ENCODE measurements at regions not wholly inside any gene's neighbourhood (a gene's known extent, or its start where the extent isn't known, plus 50 kb on each side); places are given as distances from the start of the nearest gene placed in this dataset.
"Not testable (repeated sequence)": the region's sequence is repeated elsewhere in the genome, so short reads cannot be mapped to it uniquely, and the experiment has no call there.

DNA sequence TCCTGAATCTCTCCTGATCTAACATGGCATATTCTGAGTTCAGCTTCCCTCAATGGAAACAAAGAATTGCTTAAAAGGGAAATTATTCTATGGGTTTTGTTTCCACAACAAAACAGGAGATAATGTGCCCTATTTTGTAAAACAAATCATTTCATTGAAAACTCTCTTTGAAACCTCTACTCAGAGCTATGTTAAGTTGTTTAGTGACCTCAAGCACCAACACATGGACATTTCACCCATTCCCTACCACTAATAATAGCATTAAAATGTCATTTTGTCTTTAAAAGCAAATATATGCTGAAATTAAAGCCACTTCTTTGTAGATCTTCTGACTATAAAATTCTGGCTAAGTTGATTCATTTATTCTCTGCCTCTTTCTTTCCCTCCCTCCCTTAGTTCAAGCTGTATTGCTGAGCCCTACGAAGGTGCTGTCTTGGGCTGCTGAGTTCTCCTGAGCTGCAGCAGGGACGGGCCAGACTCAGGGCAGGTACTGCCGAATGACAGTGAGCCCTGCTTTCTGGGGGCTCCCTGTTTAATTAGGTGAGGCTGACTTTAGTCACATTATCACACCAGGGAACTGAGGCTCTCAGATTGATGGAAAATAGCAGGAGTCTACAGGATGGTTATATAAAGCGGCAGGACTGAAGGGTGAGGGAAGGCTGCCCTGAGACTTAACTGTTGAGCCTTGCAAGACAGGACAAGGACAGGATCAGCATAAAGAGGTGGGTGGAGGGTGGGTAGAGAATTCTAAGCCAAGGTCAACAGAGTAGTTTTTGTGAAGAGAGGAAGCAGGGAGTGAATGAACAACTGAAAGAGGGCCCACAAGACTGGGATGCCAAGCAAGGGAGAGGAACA lies 1685.1 kb downstream of the SPATA31A7 start:
- DNase-seq (ENCODE audit: low read depth in 2 of 2): not testable (repeated sequence)

DNA sequence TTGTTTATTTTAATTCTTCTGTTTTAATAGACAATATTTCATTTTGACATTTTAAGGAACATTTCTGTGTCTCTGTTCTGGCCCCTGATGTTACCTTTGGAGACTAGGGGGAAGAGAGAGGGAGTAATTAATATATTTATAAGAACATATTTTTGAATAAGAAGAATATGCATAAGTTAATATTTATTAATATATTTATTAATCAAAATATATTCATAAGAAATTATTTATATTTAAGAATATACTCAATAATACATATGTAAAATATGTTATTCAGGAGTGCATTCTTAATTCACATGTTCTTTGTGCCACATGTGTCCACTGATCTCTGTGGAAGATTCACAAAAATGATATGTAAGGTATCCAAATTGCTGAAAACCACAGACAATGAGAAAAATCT lies 1687.7 kb downstream of the SPATA31A7 start:
- DNase-seq (ENCODE audit: low read depth in 2 of 2): not testable (repeated sequence)

DNA sequence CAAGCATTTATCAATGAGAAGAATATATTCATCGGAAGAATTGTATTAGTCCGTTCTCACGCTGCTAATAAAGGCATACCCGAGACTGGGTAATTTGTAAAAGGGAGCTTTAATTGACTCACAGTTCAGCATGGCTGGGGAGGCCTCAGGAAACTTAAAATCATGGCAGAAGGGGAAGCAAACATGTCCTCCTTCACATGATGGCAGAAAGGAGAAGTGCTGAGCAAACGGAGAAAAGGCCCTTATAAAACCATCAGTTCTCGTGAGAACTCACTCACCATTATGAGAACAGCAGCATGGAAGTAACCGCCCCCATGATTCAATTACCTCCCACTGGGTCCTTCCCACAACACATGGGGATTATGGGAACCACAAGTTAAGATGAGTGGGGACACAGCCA lies 1688.2 kb downstream of the SPATA31A7 start:
- not testable (repeated sequence) for DNase-seq (ENCODE audit: low read depth in 2 of 2)

DNA sequence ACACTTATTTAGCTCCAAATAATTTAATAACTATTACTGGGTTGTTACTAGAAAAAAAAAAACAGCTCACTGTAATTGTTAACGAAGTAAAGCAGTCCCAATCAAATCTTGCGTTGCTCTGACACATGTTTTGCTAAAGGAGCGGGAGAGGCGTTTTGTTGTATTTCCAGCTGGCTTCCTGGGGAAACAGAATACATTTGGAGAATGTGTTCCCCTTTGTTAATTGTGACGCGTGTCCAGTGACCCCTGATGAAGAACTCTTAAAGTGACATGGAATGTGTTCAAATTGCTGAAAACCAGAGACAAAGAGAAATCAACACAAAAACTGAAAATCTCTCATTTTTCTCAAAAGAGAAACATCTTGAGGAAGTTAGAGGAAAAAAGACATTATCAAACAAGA lies 1690.6 kb downstream of the SPATA31A7 start:
- DNase-seq (ENCODE audit: low read depth in 2 of 2): not testable (repeated sequence)

DNA sequence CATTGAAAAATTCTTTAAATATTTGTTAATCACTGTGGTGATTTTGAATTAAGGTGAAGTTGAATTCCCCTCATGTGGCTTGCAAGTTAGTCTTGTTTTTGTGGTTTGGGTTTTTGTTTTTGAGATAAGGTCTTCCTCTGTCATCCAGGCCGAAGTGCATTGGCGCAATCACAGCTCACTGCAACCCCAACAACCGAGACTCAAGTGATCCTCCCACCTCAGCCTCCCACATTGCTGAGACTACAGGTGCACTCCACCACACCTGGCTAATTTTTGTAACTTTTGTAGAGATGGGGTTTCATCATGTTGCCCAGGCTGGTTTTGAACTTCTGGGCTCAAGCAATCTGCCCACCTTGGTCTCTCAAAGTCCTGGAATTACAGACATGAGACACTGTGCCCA lies 1691.1 kb downstream of the SPATA31A7 start:
- DNase-seq (ENCODE audit: low read depth in 2 of 2): not testable (repeated sequence)

DNA sequence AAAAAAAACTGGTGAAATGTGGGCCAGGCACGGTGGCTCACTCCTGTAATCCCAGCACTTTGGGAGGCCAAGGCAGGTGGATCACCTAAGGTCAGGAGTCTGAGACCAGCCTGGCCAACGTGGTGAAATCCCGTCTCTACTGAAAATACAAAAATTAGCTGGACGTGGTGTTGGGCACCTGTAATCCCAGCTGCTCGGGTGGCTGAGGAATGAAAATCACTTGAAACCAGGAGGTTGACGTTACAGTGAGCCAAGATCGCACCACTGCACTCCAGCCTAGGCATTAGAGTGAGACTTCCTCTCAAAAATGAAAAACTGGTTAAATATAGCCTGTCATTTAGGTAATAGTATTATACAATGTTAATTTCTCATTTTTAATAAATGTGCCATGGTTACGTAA lies 1692.0 kb downstream of the SPATA31A7 start:
- DNase-seq (ENCODE audit: low read depth in 2 of 2): not testable (repeated sequence)

DNA sequence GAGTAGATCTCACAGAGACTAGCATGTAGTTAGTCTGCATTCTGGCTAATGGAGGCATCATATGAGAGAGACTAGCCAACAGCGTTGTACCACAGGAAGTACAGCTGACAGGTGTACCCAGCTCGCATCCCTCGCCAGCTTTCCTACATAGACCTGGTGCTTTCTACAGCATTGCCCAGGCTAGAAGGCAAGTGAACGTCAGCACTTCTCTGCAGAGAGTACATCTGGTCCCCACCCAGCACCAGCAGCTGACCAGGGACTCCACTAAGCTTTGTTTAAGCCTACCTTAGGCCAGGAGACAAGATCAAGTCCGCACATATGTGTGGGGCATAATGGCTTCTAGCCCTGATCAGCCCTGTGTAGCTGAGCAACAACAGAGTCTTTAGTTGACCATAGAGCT lies 1692.9 kb downstream of the SPATA31A7 start:
- DNase-seq (ENCODE audit: low read depth in 2 of 2): not testable (repeated sequence)

DNA sequence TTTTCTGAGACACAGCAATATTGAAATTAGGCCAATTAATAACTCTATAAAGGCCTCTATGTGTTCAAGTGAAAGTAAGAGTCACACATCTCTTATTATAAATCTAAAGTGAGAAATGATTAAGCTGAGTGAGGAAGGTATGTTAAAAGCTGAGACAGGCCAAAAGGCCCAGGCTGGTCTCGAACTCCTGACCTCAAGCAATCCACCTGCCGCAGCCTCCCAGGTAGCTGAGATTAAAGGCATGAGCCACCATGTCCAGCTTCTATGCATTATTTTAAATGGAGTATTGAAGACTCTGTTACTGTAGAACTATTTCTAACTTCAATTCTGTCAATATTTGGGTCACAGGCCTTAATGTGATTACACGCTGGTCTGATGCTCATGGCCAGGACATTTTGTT lies 1706.9 kb downstream of the SPATA31A7 start:
- DNase-seq (ENCODE audit: low read depth in 2 of 2): not testable (repeated sequence)

DNA sequence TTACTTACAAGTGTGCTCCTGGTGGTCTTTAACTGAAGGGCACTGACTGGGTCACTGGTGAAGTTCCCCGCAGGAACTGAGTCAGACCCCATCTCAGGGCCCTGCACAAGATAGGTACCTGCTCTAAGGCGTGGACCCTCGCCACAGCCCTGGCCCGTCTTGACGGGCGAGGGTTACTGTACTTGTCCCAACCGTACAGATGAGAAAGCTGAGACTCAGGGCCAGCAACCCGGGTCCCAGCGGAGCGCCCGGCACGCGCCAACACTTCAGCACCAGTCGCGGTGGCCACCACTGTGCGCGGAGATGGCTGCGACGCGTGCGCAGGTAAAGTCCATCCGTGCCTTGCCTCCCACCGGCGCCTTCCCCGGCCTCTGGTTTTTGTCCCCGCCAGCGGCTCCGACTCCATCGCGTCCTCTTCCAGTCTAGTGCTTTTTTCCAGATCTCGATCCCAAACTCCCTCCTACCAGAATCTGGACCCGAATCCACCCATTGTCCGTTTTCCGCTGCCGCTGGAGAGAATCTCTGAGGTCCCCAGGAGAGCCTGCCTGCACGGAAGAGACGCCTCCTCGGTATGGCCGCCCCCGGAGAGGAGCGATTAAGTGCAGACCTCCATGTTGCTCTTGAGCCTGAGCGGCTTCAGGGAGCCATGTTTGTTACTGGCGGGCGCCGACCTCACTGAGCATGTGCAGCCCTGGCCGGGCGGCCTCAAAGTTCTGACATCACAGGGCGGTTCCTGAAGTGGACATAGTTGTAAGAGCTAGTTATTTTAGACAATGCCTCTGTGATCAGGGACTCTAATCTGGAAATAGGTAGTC lies 1707.8 kb downstream of the SPATA31A7 start:
- DNase-seq (ENCODE audit: low read depth in 2 of 2): peak; percentile 26 to 42

DNA sequence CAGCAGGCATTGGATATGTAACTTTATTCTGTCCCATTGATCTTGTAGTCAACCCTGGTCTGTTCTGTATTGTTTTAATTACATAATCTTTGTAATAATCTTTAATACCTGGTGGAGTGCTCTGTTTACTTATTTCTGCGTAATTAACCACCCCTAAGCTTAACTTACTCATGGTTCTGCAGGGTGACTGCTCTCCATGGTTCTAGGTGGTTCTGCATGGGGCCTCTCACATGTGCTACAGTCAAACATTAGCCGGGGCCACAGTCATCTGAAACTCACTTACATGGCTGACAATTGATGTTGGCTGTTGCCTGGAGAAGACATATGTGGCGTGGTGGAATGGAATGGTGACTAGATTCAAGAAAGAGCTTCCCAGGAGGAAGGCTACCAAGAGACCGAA lies 1709.8 kb downstream of the SPATA31A7 start:
- DNase-seq (ENCODE audit: low read depth in 2 of 2): not testable (repeated sequence)

DNA sequence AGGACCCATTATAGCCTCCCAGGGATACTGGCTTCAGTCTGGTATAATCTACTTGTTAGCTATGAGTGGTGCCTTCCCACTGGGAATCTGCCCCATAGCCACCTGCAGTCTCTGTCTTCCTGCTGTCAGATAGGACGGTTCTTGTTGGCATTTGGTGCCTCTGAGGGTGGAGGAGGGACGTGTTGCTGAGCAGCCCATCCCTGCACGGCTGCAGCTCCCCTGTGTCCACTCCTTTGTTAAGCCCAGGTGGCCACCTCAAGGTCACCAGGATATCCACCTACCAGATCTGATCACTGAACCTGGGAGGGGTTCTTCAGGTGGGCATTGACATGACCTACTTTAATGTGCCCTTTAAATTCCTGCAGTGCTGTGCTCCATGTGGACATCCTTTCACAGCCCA lies 1714.2 kb downstream of the SPATA31A7 start:
- not testable (repeated sequence) for DNase-seq (ENCODE audit: low read depth in 2 of 2)

DNA sequence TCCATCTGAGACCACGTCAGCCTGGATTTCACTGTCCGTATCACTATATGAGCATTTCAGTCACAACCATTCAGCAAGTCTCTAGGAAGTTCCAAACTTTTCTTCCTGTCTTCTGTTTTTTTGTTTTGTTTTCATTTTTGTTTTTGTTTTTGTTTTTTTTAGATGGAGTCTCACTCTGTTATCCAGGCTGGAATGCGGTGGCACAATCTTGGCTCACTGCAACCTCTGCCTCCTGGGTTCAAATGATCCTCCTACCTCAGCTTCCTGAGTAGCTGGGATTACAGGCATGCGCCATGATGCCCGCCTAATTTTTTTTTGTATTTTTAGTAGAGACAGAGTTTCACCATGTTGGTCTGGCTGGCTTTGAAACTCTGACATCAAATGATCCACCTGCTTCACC lies 1715.9 kb downstream of the SPATA31A7 start:
- not testable (repeated sequence) for DNase-seq (ENCODE audit: low read depth in 2 of 2)

DNA sequence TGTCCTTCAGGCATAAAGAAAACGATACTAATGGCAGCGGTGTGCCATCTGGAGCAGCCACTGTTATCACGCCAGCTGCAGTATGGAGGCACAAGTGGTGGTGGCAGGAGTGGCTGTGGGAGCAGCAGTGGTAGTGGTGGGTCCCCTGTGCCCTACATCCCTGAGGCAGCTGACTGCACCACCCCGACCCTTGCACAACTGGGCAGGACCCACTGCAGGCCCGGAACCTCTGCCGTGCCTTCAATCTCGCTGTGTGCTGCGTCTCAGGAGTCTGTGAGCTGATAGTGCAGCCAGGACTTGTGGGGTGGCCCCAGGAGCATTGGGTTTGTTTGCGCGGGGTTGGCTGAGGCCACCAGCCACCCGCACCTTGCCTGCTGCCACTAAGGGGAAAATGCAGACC lies 1718.0 kb downstream of the SPATA31A7 start:
- not testable (repeated sequence) for DNase-seq (ENCODE audit: low read depth in 2 of 2)

DNA sequence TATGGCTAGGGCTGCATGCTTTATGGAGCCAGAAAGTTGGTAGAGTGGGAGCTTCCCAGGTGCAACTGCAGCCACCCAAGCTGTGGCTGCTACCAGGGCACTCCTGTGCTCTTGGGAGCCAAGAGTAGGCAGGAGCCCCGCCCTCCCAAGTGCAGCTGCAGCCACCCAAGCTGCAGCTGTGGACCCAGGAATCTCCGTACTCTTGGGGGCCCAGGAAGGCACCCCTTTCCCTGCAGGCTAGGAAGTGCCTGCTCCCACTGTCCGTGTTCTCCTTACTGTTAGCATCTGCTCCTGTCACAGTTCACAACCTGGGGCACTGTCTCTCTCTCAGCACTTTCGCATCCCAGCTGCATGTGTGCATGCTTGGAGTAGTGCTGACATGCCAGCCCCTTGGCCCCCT lies 1718.4 kb downstream of the SPATA31A7 start:
- DNase-seq (ENCODE audit: low read depth in 2 of 2): not testable (repeated sequence)

DNA sequence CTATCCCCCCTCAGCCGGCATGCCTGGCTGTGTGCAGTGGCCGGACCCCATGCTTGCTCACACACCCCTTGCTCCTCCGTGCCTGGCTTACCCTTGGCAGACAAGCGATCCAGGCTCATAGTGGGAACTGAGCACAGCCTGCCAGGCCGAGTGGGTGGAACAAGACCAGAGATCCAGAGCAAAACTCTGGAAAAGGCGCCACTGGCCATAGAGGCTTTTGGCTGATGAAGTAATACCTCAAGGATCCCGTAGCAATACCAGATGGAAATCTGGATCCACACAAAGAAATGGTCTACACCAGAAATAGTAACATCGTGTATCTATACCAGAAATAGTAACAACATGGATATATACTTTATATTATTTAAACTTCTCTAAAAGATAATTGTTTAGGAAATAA lies 1719.6 kb downstream of the SPATA31A7 start:
- not testable (repeated sequence) for DNase-seq (ENCODE audit: low read depth in 2 of 2)

DNA sequence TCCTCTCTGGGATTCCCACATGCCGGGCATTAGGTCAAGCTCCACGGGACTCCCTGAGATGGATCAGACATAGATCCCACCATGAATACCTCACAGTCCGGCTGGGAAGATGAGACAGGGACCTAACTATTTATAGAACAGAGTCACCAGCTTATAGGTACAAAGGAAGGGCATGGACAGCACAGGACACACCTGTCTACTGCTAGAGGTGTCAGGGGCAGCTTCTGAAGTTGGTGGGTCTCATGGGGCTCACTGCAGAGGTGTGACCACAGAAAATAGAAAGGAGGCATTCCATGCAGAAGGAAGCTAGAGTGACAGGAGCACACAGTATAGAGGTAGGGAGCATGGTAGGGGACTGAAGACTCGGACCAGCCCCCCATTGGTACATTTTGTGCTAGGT lies 1722.4 kb downstream of the SPATA31A7 start:
- not testable (repeated sequence) for DNase-seq (ENCODE audit: low read depth in 2 of 2)

DNA sequence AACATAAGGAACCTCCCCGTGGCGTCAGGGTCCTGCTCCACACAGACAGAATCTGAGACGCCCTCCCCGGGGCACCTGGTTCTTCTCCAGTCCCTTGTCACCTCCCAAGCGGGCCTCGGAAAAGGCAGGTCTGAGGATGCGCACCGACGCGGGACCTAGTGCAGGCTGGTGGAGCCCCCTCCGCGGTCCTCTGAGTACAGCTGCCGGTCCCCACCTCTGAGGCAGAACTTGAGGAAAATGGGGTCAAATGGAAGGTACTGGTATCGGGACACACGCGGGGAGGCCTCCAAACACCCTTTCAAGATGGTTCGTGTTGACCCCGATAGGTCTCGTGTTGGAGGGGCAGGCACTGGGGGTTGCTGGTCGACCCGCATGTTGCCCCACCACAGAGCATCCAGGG lies 1725.3 kb downstream of the SPATA31A7 start:
- not testable (repeated sequence) for DNase-seq (ENCODE audit: low read depth in 2 of 2)

DNA sequence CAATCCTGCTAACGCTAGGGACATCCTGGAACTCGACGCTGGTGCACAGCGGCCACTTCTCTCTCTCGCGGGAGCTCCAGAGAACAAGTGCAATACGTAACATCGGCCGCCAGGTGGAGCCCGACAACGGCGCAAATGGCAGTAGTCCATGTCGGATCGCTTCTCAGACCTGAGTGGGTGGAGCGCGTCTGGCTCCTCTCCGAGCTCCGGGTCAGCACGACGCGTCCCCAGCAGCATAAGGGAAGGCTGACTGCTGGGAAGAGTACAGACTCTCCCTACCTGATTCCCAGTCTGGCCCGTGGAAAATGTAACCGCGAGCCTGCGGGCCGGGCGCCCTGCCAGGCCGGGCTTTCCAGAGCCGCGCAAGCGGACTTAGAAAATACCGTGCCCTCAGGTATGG lies 1725.8 kb downstream of the SPATA31A7 start:
- DNase-seq (ENCODE audit: low read depth in 2 of 2): not testable (repeated sequence)

DNA sequence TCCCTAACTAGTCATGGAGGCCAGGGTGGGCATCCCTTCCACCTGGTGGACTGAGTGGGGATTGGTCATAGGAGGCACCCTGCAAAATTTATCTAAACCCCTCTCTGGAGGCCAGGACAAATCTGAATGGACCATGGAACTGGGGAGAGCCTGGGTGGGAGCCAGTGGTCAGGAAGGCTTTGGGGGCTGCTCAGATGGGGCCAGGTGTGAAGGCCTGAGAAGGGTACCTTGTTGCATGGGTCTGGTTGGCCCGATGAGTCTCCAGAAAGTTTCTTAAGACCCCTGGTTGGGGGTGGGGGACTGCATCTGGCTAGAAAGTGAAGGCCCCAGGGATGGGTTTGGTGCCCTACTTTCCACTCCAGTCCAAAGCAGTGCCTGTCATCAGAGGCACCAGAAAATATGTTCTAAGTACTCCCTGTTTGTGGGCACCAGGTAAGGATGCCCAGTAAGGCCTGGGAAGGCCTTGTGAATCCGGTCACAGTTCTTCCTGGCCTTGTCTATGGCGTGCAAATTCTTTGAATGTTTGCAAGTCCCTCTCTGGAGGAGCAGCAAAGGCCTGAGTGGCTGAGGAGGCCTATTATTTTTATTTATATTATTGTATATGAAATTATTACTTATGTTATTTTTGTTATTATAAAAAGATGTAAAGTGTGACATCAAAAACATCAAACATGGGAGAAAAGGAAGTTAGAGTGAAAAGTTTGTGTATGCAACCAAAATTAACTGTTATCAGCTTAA lies 1729.0 kb downstream of the SPATA31A7 start:
- DNase-seq (ENCODE audit: low read depth in 2 of 2): not testable (repeated sequence)

DNA sequence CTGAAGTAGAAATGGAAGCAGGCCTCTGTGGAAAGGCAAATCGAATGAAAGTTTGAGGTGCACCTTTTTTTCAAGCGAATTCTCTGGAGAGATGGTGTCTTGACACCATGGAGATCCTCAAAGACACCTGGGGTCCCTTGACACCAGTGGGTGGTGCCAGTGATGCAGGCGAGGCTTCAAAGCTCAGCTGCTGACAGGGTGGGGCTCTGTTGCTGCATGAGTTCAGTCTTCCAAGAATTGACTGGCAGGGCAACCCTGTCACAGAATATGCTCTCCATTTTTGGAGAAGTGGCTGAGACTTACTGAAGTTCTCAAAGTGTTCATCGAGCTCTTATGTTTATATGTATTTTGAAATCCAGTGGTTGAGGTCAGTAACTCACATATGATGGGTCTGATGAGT lies 1741.6 kb downstream of the SPATA31A7 start:
- not testable (repeated sequence) for DNase-seq (ENCODE audit: low read depth in 2 of 2)

DNA sequence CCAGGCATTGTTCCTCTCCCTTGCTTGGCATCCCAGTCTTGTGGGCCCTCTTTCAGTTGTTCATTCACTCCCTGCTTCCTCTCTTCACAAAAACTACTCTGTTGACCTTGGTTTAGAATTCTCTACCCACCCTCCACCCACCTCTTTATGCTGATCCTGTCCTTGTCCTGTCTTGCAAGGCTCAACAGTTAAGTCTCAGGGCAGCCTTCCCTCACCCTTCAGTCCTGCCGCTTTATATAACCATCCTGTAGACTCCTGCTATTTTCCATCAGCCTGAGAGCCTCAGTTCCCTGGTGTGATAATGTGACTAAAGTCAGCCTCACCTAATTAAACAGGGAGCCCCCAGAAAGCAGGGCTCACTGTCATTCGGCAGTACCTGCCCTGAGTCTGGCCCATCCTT lies 1763.0 kb downstream of the SPATA31A7 start:
- DNase-seq (ENCODE audit: low read depth in 2 of 2): not testable (repeated sequence)
